Liver (tissue), 3 donors: ENCODE measurements at regions not wholly inside any gene's neighbourhood (a gene's known extent, or its start where the extent isn't known, plus 50 kb on each side); places are given as distances from the start of the nearest gene placed in this dataset.

Experiments
- SP1 ChIP-seq: IDR thresholded peaks from 2 replicates; pipeline ENCODE4 v1.6.1; 2018; ENCODE audit warnings: antibody characterized with exemption, mild to moderate bottlenecking
- TF ChIP-seq, protein P1 (sequence below): fragments of 150-350 bp; IDR thresholded peaks from 2 replicates; pipeline ENCODE4 v1.5.1; 2017; ENCODE audit warnings: improper control_type of control experiment, low read depth, low read length; ENCODE audit not compliant: missing input control
- donor health status: healthy.
- donor health status: healthy.

DNA sequence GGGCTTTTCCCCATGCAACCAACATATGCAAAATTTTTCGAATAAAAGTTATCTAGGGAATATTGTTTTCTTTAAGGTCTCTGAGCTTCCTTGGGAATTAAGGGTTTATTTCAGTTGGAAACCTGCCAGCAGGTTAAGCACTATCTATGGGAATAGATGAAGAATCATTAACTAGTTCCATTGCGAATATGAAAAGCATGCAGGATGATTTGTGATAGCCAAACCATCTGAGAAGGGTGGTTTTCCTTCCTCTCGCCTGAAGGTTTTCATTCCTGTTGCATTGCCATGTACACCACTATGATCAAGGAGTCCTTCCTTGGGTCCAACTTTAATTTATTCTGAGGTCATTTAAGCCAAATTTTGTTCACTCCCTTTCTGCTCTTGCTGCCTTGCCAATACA, 184.9 kb downstream of the NR2F2 start:
- TF ChIP-seq, protein P1, sequence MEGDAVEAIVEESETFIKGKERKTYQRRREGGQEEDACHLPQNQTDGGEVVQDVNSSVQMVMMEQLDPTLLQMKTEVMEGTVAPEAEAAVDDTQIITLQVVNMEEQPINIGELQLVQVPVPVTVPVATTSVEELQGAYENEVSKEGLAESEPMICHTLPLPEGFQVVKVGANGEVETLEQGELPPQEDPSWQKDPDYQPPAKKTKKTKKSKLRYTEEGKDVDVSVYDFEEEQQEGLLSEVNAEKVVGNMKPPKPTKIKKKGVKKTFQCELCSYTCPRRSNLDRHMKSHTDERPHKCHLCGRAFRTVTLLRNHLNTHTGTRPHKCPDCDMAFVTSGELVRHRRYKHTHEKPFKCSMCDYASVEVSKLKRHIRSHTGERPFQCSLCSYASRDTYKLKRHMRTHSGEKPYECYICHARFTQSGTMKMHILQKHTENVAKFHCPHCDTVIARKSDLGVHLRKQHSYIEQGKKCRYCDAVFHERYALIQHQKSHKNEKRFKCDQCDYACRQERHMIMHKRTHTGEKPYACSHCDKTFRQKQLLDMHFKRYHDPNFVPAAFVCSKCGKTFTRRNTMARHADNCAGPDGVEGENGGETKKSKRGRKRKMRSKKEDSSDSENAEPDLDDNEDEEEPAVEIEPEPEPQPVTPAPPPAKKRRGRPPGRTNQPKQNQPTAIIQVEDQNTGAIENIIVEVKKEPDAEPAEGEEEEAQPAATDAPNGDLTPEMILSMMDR = no peak
- TF ChIP-seq SP1 = no peak
